CD4-positive, alpha-beta T cell treated with Interleukin-10 for 1 hour (primary cell): ENCODE measurements at regions not wholly inside any gene's neighbourhood (a gene's known extent, or its start where the extent isn't known, plus 50 kb on each side); places are given as distances from the start of the nearest gene placed in this dataset.
"Not testable (repeated sequence)": the region's sequence is repeated elsewhere in the genome, so short reads cannot be mapped to it uniquely, and the experiment has no call there.

ENCODE experiments used
- DNase-seq: peaks from one replicate; pipeline ENCODE4 v3.0.0-alpha.2; 2020

DNA sequence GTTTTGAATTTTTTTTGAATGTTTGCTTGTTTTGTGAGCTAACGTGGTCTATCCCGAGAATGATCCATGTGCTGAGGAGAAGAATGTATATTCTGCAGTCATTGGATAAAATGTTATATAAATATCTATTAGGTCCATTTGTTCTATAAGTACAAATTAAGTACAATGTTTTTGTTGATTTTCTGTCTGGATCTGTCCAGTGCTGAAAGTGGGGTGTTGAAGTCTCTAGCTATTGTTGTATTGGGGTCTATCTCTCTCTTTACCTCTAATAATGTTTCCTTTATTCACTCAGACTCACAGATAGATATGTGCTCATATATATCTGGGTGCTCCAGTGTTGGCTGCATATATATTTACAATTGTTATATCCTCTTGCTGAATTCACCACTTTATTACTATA is 144.8 kb upstream of the SETMAR start:
- no peak for DNase-seq

- no peak for DNase-seq
Measured at GRCh38 chr3:4162096-4162495, 141.1 kb upstream of the SETMAR start.

DNA sequence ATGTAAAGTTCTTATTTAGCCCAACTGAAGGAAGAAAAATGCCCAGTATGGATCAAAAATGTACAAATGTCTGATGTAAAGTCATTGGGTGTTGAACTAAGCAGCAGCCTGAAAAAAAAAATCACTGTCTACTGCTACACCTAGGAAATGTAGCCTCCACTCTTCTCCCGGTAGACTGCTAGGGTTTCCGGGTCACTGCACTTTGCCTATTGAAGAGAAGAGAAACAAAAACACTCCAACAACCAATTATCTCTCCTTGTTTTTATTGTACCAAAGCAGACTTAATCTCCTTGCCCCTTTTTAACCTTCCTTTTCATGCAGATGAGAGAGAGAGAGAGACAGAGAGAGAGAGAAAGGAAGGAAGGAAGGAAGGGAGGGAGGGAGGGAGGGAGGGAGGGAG is 140.2 kb upstream of the SETMAR start:
- no peak for DNase-seq

GRCh38 chr3:4166540-4166939 is 136.6 kb upstream of the SETMAR start:
- DNase-seq: no peak

- not testable (repeated sequence) for DNase-seq
Measured at GRCh38 chr3:4167230-4167629, 135.9 kb upstream of the SETMAR start.

DNA sequence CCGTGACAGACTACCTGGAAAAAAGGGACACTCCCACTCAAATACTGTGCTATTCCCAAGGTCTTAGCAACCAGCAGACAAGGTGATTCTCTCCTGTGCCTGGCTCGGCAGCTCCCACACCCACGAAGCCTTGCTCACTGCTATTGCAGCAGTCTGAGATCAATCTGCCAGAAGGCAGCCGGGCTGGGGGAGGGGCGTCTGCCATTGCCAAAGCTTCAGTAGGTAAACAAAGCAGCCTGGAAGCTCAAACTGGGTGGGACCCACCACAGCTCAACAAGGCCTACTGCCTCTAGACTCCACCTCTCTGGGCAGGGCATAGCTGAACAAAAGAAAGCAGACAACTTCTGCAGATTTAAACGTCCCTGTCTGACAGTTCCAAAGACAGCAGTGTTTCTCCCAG is 128.4 kb upstream of the SETMAR start:
- DNase-seq: no peak

DNA sequence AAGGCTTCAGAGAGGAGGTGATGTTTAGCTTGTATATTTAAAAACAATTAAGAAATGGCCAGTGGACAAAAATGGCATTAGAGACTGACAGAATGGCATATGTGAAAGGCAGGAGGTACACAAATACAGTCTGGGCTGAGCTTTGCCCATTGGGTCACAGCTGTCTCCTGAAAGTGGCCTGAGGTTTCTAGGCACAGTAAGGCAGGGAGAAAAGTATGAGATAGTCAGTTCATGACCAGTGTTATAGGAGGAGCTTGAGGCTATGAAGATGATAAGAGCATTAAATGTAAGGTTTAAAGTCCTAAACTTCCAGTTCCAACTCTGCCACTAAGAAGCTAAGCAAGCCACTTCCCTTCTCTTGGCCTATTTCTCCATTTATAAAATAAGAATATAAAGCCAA is 111.2 kb upstream of the SETMAR start:
- no peak for DNase-seq

DNA sequence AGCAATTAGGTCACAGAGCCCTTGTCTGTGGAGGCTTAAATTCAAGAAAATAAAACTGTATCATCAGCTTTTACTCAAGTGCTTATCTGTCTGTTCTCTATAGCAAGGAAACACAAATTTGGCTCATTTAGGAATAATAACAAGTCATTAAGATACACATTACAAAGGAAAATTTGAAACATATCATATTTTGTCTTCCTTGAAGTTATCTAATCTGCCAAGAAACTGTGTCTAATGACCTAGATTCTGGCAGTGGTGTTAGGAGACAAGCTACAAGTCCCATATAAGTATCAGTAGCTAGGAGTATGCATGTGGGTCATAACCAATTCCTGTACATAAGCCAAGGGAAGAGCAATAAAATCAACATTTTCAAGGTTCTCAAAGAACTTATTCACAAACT is 108.2 kb upstream of the SETMAR start:
- DNase-seq: no peak

DNA sequence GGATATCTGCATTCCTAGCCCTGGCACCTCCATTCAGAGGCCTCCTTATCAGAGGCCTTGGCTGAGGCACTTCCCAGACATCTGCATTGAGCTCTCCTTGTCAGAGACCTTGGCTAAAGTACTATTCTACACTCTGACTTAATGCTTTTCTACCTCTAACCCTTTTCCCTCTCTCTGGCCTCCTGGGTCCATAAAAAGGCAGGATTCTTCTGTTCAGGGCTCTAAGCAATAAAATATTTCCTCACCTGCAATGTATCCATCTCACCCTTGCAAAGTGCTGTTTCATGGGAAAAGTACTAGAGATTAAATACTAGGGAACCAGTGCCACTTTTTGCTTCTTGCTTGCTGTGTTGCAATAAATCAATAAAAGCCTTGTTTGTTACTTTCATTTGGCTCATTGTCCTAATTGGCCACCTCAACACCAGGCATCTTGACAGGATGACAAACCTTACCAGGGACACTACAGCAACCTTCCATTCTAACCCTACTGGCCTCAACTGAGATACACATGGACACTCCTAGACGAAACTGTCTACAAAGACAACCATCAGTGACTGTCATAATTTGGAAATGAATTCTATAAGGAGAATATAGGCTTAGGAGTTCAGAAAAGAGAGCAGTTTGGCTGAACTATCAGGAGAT is 106.5 kb upstream of the SETMAR start:
- DNase-seq: no peak

DNA sequence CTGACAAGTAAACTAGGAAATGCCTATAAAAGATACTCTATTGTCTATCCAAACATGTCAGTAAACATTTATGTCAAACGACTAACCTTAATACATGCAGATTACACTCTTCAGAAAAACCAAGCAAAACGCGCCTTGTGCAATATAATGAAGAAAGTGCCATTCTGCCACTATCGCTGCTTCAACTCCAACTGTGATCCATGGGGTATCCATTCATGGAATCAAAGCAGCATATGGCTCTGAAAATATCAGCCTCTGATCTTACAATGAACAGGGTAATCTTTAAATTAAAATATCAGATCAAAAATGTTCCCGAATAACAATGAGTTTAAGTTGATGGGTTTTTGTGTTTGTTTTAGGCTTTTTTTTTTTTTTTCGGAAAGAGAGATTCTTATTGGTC is 105.5 kb upstream of the SETMAR start:
- DNase-seq: no peak

- DNase-seq: no peak
Measured at GRCh38 chr3:4198491-4198890, 104.7 kb upstream of the SETMAR start.

DNA sequence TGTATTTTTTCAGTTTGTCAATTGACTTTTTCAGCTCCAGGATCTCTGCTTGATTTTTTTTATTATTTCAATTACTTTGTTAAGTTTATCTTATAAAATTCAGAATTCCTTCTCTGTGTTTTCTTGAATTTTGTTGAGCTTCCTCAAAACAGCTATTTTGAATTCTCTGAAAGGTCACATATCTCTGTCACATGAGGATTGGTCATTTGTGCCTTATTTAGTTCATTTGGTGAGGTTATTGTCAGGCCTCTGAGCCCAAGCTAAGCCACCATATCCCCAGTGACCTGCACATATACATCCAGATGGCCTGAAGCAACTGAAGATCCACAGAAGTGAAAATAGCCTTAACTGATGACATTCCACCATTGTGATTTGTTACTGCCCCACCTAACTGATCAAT is 98.4 kb upstream of the SETMAR start:
- DNase-seq: not testable (repeated sequence)

DNA sequence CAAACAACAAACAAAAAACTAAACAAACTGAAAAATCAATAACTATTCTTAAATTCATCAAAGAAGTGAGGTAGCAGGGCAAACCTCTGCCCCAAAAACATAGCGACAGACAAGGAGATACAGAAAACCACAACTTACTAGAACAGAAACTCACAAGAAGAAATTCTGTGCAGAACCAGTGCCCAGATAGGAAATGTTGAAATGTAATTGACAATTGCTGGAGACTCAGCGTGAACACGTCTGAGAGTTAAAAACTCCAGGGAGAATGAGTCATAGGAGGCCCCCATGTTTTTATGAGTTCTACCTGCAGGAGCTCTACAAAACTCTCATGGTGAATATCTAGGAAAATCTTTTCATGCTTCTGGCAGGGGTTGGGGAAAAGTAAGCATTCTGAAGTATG is 95.5 kb upstream of the SETMAR start:
- DNase-seq: no peak

DNA sequence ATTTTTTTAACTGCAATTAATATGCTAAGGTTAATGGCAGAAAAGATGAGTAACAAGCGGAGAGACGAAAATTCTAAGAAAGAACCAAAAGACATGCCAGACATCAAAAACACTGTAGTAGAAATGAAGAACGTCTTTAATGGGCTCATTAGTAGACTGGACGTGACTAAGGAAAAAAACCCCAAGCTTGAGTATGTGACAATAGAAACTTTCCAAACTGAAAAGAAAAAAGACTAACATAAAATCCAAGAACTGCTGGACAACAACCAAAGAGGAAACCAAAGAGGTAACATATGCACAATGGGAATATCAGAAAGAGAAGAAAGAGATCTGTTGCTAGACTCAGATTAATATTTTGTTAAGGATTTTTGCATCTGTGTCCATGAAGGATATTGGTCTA is 94.6 kb upstream of the SETMAR start:
- no peak for DNase-seq

GRCh38 chr3:4211610-4212009 is 91.6 kb upstream of the SETMAR start:
- no peak for DNase-seq

- not testable (repeated sequence) for DNase-seq
Measured at GRCh38 chr3:4213420-4213819, 89.7 kb upstream of the SETMAR start.

DNA sequence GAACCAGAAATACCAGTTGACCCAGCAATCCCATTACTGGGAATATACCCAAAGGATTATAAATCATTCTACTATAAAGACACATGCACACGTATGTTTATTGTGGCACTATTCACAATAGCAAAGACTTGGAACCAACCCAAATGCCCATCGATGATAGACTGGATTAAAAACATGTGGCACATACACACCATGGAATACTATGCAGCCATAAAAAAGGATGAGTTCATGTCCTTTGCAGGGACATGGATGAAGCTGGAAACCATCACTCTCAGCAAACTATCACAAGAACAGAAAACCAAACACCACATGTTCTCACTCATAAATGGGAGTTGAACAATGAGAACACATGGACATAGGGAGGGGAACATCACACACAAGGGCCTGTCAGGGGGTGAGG is 86.2 kb upstream of the SETMAR start:
- not testable (repeated sequence) for DNase-seq

DNA sequence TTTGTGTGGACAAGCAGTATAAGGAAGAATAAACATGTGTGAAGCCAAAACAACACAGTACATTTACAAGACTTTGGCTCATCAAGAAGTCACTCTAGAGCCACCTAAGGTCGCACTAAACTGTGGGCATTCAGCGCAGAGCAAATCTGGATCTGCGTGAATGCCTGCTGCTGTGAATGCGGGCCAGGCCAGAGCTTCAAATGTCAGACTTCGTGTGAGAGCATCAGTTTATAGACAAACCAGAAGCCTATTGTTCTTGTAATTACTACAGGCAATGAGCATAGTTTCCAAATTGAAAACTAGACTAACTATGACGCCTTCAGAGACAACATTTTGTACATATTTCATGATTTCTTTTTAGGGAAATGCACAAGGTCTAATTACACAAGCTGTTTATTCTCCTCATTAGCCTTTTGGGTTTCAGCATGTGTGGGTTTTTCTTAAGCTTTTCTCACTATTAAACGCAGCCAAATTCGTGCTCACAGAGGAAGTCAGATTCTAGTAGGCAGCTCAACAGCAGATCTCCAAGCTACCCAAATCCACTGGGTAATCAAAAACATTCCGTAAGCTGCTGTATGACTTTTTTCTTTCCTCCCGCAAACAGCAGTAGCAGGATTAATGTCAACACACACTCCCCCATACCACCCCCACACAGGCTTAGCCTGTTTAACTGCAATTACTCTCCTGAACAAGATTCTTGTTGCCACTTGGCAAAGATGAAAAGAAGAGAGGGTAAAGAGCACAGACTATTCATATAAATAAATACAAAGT is 84.5 kb upstream of the SETMAR start:
- DNase-seq: no peak

DNA sequence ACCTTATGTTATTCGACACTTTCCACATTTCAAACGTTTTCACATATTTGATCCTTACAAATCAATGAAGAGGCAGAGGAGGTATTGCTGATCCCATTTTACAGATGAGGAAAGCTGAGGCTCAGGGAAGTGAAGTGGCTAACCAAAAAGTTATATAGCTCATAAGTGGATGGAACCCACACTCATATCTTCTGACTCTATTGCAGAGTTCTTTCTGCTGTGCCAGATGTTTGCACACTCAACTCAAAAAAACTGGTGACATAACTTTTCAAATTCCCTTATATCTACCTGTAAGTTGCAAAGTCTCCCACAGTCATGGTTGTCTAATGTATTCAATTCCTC is 84.0 kb upstream of the SETMAR start:
- DNase-seq: no peak

- no peak for DNase-seq
Measured at GRCh38 chr3:4220065-4220464, 83.1 kb upstream of the SETMAR start.

DNA sequence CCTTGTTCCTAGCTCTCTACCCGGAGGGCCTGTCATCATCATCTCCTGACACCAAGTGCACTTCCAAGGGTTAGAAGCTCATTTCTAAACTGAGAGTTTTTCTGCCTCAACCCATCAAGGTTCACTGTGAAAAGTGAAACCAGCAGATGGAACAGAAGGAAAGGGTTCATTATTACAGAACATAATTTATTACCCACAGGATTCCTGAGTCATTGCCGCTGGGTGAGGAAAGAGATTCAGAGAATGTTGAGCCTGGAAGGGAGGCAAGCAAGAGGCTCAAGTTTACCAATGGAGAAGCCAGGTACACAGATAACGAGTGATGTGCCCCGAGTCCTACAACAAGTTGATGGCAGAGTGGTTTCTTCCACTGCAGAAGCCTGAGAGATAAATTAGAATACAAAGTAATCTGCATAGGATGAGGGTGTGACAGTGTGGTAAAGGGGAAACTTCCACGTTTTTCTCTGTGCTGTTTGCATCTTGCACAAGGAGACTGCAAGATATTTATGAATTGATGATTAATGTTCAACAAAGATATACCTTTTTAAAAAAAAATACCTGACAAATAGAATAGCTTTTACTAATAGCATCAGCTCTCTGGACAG is 80.5 kb upstream of the SETMAR start:
- DNase-seq: no peak

DNA sequence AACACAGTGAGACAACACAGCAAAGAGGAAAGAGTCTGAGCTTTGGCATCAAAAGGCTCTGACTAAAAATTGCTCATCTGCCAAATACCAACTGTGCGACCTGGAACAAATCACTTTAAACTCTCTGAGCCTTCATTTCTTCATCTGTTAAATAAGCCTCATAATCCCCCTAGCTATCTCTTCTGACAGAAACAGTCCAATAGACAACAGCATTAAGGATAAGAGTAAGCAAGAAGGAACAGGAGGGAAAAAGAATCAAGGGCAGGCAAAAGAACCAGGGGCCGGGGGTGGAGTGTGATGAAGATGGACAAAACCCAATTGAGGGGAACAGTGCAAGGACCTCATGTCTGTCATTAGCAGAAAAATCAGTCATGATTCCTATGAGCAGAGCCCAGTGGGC is 79.4 kb upstream of the SETMAR start:
- DNase-seq: no peak

GRCh38 chr3:4224331-4224730 is 78.8 kb upstream of the SETMAR start:
- DNase-seq: no peak

GRCh38 chr3:4225005-4225471 is 78.1 kb upstream of the SETMAR start:
- no peak for DNase-seq

DNA sequence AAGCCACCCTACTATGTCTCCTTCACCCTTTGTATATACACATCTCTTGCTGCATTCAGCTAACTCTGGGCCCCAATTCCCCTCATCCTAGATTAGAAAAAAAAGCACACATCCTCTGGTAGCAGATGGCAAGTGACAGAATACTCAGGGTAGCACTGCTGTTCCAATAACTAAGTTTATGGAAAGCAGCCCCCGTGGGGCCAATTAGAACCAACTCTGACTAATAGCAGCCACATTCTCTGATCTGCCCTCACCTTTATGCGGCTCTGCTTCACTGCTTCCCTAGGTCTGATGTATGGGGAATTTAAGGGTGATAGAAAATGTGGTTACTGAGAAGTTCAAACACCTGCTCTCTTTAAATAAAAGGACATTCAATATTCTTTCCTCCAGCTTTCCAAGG is 74.9 kb upstream of the SETMAR start:
- DNase-seq: no peak
